K562 (cell line): ENCODE measurements at regions not wholly inside any gene's neighbourhood (a gene's known extent, or its start where the extent isn't known, plus 50 kb on each side); places are given as distances from the start of the nearest gene placed in this dataset.

Experiments
- ATAC-seq: fragments of 200-7000 bp; cut with Tn5 transposase; 3 replicates; pipeline ENCODE4 v1.9.1; 2020; ENCODE audit warnings: moderate library complexity
- BruUV-seq: library from RNA; stranded (reverse); fragments of 400-500 nt; replicated peaks from 2 replicates; lab custom pipeline; 2021; lab: Mats Ljungman, UMichigan
- CTCF ChIA-PET: fragments of 300-600 bp; formaldehyde crosslinking; extraction: SDS; loops from one replicate; lab custom pipeline; 2021; ENCODE audit warnings: low intra/inter-chr PET ratio; lab: Yijun Ruan, JAX
- POLR2A ChIA-PET: fragments of 300-600, 350-650 bp; sonication (Branson Sonifier 250); formaldehyde crosslinking; extraction: SDS; loops from one replicate; lab custom pipeline; 2021; ENCODE audit warnings: antibody characterized with exemption, inconsistent platforms; lab: Yijun Ruan, JAX
- DNase-seq, 4 experiments: peaks; one replicate each; pipeline versions ENCODE4 v3.0.0 to v3.0.0-alpha.2; 2011 to 2018; ENCODE audit warnings: low spot score in 3 of 4, mixed read lengths in 3 of 4; ENCODE audit errors: extremely low read depth in 1 of 4
- FAIRE-seq: peaks from 2 replicates; lab custom pipeline; 2011; peaks lifted over from hg19 to GRCh38; lab: Jason Lieb, UNC
- H2AFZ ChIP-seq: 2 replicates; pipeline ENCODE4 v1.6.0; 2011; ENCODE audit warnings: low read depth, low read length, control low read depth, inconsistent platforms
- H3K27ac ChIP-seq: fragments of 200-600 bp; 3 replicates; pipeline ENCODE4 v1.8.0; 2011; ENCODE audit warnings: low read depth, mild to moderate bottlenecking, control low read depth, inconsistent platforms, low read length, moderate library complexity, mixed read lengths; ENCODE audit errors: extremely low read depth
- H3K27me3 ChIP-seq, 2 experiments: fragments of 300-600 bp in 1 of 2; 2 replicates in 1 of 2; 3 replicates in 1 of 2; pipeline versions ENCODE4 v1.6.0 to v1.8.0; 2011; ENCODE audit warnings: inconsistent platforms in 2 of 2, low read length in 2 of 2, mild to moderate bottlenecking in 1 of 2, mixed read lengths in 1 of 2, moderate library complexity in 1 of 2; ENCODE audit not compliant: control insufficient read depth in 2 of 2, insufficient read depth in 2 of 2
- H3K36me3 ChIP-seq: fragments of 300-600 bp; 3 replicates; pipeline ENCODE4 v1.8.0; 2011; ENCODE audit warnings: mild to moderate bottlenecking, low read length, inconsistent platforms; ENCODE audit not compliant: control insufficient read depth, insufficient read depth
- H3K4me1 ChIP-seq, 2 experiments: fragments of 200-600 bp in 1 of 2; replicated peaks in 1 of 2; 2 replicates in 1 of 2; 3 replicates in 1 of 2; pipeline versions ENCODE4 v1.5.1 to v1.8.0; 2011; ENCODE audit warnings: inconsistent platforms in 2 of 2, low read length in 2 of 2, mild to moderate bottlenecking in 1 of 2, mixed read lengths in 1 of 2, moderate library complexity in 1 of 2; ENCODE audit not compliant: control insufficient read depth in 2 of 2, insufficient read depth in 2 of 2
- H3K4me2 ChIP-seq: 2 replicates; pipeline ENCODE4 v1.6.1; 2011; ENCODE audit warnings: low read length, control low read depth, inconsistent platforms, mixed read lengths; ENCODE audit not compliant: insufficient read depth
- H3K4me3 ChIP-seq: fragments of 200-600 bp; sonication (generic), shearing (Covaris generic); 2 replicates; pipeline ENCODE4 v1.5.1; 2016; ENCODE audit warnings: control low read depth, inconsistent platforms
- H3K79me2 ChIP-seq: fragments of 200-600 bp; 3 replicates; pipeline ENCODE4 v1.8.0; 2011; ENCODE audit warnings: low read length, inconsistent platforms; ENCODE audit not compliant: control insufficient read depth, insufficient read depth
- H3K9ac ChIP-seq, 2 experiments: 2 replicates each; pipeline versions ENCODE4 v1.6.0 to v1.6.1; 2011; ENCODE audit warnings: low read depth in 2 of 2, low read length in 2 of 2, control low read depth in 1 of 2, inconsistent platforms in 1 of 2, mild to moderate bottlenecking in 1 of 2, mixed read lengths in 1 of 2; ENCODE audit not compliant: insufficient read depth in 1 of 2
- H3K9me1 ChIP-seq: one replicate; pipeline ENCODE4 v1.6.0; 2011; ENCODE audit warnings: inconsistent platforms, mild to moderate bottlenecking, low read length, moderate library complexity; ENCODE audit not compliant: control insufficient read depth, insufficient read depth
- H3K9me3 ChIP-seq: replicated peaks from 2 replicates; pipeline ENCODE4 v1.5.1; 2011; ENCODE audit warnings: low read depth, low read length, inconsistent platforms; ENCODE audit not compliant: control insufficient read depth, insufficient read depth
- H4K20me1 ChIP-seq: replicated peaks from 2 replicates; pipeline ENCODE4 v1.6.1; 2011; ENCODE audit warnings: low read length, inconsistent platforms, mixed read lengths; ENCODE audit not compliant: control insufficient read depth, insufficient read depth
- ARID3B ChIP-seq: fragments of 250-450 bp; sonication (Bioruptor Pico); IDR thresholded peaks from 2 replicates; pipeline ENCODE4 v1.4.0; 2020; ENCODE audit warnings: borderline replicate concordance
- CBFA2T2 ChIP-seq: fragments of 450-650 bp; conservative IDR thresholded peaks from 2 replicates; pipeline ENCODE4 v1.6.1; 2017; ENCODE audit warnings: mild to moderate bottlenecking
- CHCHD3 ChIP-seq: fragments of 250-450 bp; sonication (Bioruptor Pico); IDR thresholded peaks from 2 replicates; pipeline ENCODE4 v2.1.2; 2022; ENCODE audit warnings: mild to moderate bottlenecking
- CREB1 ChIP-seq, 2 experiments: sonication (generic) in 1 of 2; formaldehyde crosslinking in 1 of 2; IDR thresholded peaks; 2 replicates each; pipeline versions ENCODE4 v1.6.1 to v1.8.0; 2012 to 2022; ENCODE audit warnings: inconsistent platforms in 1 of 2, mild to moderate bottlenecking in 1 of 2, missing genetic modification reagents in 1 of 2, moderate library complexity in 1 of 2
- NCOA4 ChIP-seq: fragments of 450-650 bp; IDR thresholded peaks from 2 replicates; pipeline ENCODE4 v1.6.1; 2018; ENCODE audit warnings: mild to moderate bottlenecking; ENCODE audit not compliant: partially characterized antibody
- RAD51 ChIP-seq: fragments of 450-650 bp; IDR thresholded peaks from 2 replicates; pipeline ENCODE4 v1.7.1; 2016; ENCODE audit warnings: low read depth, mild to moderate bottlenecking, borderline replicate concordance
- USF1 ChIP-seq: sonication (generic); formaldehyde crosslinking; IDR thresholded peaks from 2 replicates; pipeline ENCODE4 v1.9.0; 2022; ENCODE audit warnings: mild to moderate bottlenecking, missing genetic modification reagents
- ZFX ChIP-seq: sonication (generic); formaldehyde crosslinking; IDR thresholded peaks from 2 replicates; pipeline ENCODE4 v1.8.0; 2022; ENCODE audit warnings: mild to moderate bottlenecking, missing genetic modification reagents, moderate library complexity
- ZNF133 ChIP-seq: fragments of 250-450 bp; sonication (Bioruptor Pico); IDR thresholded peaks from 2 replicates; pipeline ENCODE4 v1.4.0; 2020; ENCODE audit warnings: mild to moderate bottlenecking
- ZNF146 ChIP-seq: IDR thresholded peaks from one replicate; pipeline ENCODE4 v1.6.1; 2018; ENCODE audit warnings: missing compliant biosample characterization; ENCODE audit not compliant: unreplicated experiment
- ZNF197 ChIP-seq: fragments of 200-800 bp; sonication (Bioruptor generic); IDR thresholded peaks from 2 replicates; pipeline ENCODE4 v1.6.1; 2016; ENCODE audit warnings: low read depth, missing genetic modification characterization, missing compliant biosample characterization
- ZNF384 ChIP-seq: IDR thresholded peaks from 2 replicates; pipeline ENCODE4 v1.6.1; 2012; ENCODE audit warnings: low read depth, low read length, improper control_type of control experiment
- ZNF561 ChIP-seq: fragments of 450-650 bp; formaldehyde crosslinking; conservative IDR thresholded peaks from 2 replicates; pipeline ENCODE4 v1.4.0; 2020; ENCODE audit warnings: mild to moderate bottlenecking, moderate library complexity
- WGBS: fragments of 100-300 bp; shearing (Covaris generic); methylation state at CpG from one replicate; pipeline ENCODE4 v1.1.6; 2016; ENCODE audit warnings: low coverage, mixed read lengths; ENCODE audit not compliant: insufficient coverage; ENCODE audit errors: missing lambda C conversion rate; 5-methylcytosine and 5-hydroxymethylcytosine counted together
- in situ Hi-C: fragments of 300-500 bp; cut with MboI; formaldehyde crosslinking; loops from 4 replicates; pipeline ENCODE4 v1.15.0; 2018; ENCODE audit warnings: inconsistent platforms, mixed read lengths
- intact Hi-C: fragments of 100-400 bp; cut with micrococcal nuclease; formaldehyde crosslinking; loops from 2 replicates; pipeline ENCODE4 v1.14.2; 2022
- TF ChIP-seq, protein P1 (sequence below): fragments of 450-650 bp; IDR thresholded peaks from 2 replicates; pipeline ENCODE4 v1.6.1; 2016; ENCODE audit warnings: borderline replicate concordance
- TF ChIP-seq, protein P2 (sequence below): fragments of 450-650 bp; formaldehyde crosslinking; IDR thresholded peaks from 2 replicates; pipeline ENCODE4 v1.4.0; 2020; ENCODE audit warnings: mild to moderate bottlenecking
- TF ChIP-seq, protein P3 (sequence below): fragments of 250-450 bp; sonication (Bioruptor Pico); IDR thresholded peaks from 2 replicates; pipeline ENCODE4 v1.8.0; 2021; ENCODE audit warnings: mild to moderate bottlenecking, moderate library complexity

DNA sequence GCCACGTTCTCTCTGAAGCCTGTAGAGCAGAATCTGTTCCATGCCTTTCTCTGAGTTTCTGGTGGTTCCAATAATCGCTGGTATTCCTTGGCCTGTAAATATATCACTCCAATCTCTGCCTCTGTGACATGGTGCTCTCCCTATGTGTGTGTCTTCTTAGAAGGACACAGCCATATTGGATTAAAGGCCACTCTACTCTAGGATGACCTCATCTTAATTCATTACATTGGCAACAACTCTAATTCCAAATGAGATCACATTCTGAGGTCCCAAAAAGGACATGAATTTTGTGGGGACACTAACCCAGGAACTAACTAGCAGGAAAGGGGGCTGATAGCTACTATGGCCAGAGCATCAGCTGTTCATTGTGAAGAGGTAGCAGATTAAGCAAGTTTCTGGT, 110.7 kb downstream of the KLF12 start (continued):
- TF ChIP-seq ZFX = no peak

- Histone ChIP-seq H3K79me2 (no peaks in the 10 kb centered on the region), H3K36me3 (no peaks in the 10 kb centered on the region), H3K4me3 (no peak overlapping the region), H3K9me3 (no peaks in the 10 kb centered on the region), H3K4me2 (no peak overlapping the region), H3K27me3 (no peaks in the 10 kb centered on the region), H3K9ac (no peak overlapping the region), H3K9me1 (no peaks in the 10 kb centered on the region), H3K4me1 (no peaks in the 10 kb centered on the region), H2AFZ (no peak overlapping the region), H3K27ac (no peak overlapping the region), H4K20me1 (no peaks in the 10 kb centered on the region)
- DNase-seq = no peak
- in situ Hi-C loops = no loop called here
- POLR2A ChIA-PET = no interaction called here
- intact Hi-C loops = no loop called here
- CTCF ChIA-PET = no interaction called here
- WGBS = 0% methylated on average over 2 of the region's 2 CpGs
- no peak for ATAC-seq
- FAIRE-seq = no peak
- no TSS peak for BruUV-seq
- TF ChIP-seq ZNF197 (no peak), ZNF384 (no peak), NCOA4 (no peak), ZNF146 (no peak), ZNF561 (CRISPR knock-in tag) (no peak), CHCHD3 (CRISPR knock-in tag) (no peak), CREB1 (IDR thresholded peaks at IDR 0.05) (no peak), CREB1 (CRISPR knock-in tag; IDR thresholded peaks at IDR 0.05) (no peak), USF1 (no peak), CBFA2T2 (no peak), RAD51 (no peak), ARID3B (CRISPR knock-in tag) (no peak), ZNF133 (no peak)
- TF ChIP-seq, protein P1, sequence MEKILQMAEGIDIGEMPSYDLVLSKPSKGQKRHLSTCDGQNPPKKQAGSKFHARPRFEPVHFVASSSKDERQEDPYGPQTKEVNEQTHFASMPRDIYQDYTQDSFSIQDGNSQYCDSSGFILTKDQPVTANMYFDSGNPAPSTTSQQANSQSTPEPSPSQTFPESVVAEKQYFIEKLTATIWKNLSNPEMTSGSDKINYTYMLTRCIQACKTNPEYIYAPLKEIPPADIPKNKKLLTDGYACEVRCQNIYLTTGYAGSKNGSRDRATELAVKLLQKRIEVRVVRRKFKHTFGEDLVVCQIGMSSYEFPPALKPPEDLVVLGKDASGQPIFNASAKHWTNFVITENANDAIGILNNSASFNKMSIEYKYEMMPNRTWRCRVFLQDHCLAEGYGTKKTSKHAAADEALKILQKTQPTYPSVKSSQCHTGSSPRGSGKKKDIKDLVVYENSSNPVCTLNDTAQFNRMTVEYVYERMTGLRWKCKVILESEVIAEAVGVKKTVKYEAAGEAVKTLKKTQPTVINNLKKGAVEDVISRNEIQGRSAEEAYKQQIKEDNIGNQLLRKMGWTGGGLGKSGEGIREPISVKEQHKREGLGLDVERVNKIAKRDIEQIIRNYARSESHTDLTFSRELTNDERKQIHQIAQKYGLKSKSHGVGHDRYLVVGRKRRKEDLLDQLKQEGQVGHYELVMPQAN = no peak
- TF ChIP-seq, protein P2, sequence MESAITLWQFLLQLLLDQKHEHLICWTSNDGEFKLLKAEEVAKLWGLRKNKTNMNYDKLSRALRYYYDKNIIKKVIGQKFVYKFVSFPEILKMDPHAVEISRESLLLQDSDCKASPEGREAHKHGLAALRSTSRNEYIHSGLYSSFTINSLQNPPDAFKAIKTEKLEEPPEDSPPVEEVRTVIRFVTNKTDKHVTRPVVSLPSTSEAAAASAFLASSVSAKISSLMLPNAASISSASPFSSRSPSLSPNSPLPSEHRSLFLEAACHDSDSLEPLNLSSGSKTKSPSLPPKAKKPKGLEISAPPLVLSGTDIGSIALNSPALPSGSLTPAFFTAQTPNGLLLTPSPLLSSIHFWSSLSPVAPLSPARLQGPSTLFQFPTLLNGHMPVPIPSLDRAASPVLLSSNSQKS = no peak
- TF ChIP-seq, protein P3, sequence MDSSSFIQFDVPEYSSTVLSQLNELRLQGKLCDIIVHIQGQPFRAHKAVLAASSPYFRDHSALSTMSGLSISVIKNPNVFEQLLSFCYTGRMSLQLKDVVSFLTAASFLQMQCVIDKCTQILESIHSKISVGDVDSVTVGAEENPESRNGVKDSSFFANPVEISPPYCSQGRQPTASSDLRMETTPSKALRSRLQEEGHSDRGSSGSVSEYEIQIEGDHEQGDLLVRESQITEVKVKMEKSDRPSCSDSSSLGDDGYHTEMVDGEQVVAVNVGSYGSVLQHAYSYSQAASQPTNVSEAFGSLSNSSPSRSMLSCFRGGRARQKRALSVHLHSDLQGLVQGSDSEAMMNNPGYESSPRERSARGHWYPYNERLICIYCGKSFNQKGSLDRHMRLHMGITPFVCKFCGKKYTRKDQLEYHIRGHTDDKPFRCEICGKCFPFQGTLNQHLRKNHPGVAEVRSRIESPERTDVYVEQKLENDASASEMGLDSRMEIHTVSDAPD = no peak
Measured at GRCh38 chr13:74021505-74021904, 112.7 kb downstream of the KLF12 start.
